Mammary epithelial cell (primary cell): ENCODE measurements at regions not wholly inside any gene's neighbourhood (a gene's known extent, or its start where the extent isn't known, plus 50 kb on each side); places are given as distances from the start of the nearest gene placed in this dataset.

ENCODE experiments used
- CTCF ChIP-seq, 2 donors: IDR thresholded peaks in 1 of 2; conservative IDR thresholded peaks in 1 of 2; 2 replicates each; pipeline ENCODE4 v1.5.1; 2011 to 2012; ENCODE audit warnings: inconsistent platforms in 2 of 2, low read length in 2 of 2, mild to moderate bottlenecking in 2 of 2, control low read depth in 1 of 2, low read depth in 1 of 2; ENCODE audit not compliant: insufficient read depth in 1 of 2; ENCODE audit errors: extremely low read depth in 1 of 2
- EZH2 ChIP-seq: IDR thresholded peaks from 2 replicates; pipeline ENCODE4 v1.6.1; 2012; ENCODE audit warnings: low read length, inconsistent platforms, borderline replicate concordance

GRCh38 chr5:61257421-61257820 lies 74.6 kb upstream of the ZSWIM6 start:
- TF ChIP-seq CTCF (conservative IDR thresholded peaks at IDR 0.05 in 1 of 2, IDR thresholded peaks at IDR 0.05 in 1 of 2; ENCODE audit: extremely low read depth in 1 of 2, insufficient read depth in 1 of 2, low read depth in 1 of 2, low read length in 2 of 2) (no peak), EZH2 (no peak)
